GM18519 (cell line): ENCODE measurements at regions not wholly inside any gene's neighbourhood (a gene's known extent, or its start where the extent isn't known, plus 50 kb on each side); places are given as distances from the start of the nearest gene placed in this dataset.
"Not testable (repeated sequence)": the region's sequence is repeated elsewhere in the genome, so short reads cannot be mapped to it uniquely, and the experiment has no call there.

ENCODE experiments used
- ATAC-seq: cut with Tn5 transposase; IDR thresholded peaks from one replicate; pipeline ENCODE4 v1.9.1; 2021; ENCODE audit warnings: mild to moderate bottlenecking, moderate library complexity; ENCODE audit not compliant: unreplicated experiment, low FRiP score

DNA sequence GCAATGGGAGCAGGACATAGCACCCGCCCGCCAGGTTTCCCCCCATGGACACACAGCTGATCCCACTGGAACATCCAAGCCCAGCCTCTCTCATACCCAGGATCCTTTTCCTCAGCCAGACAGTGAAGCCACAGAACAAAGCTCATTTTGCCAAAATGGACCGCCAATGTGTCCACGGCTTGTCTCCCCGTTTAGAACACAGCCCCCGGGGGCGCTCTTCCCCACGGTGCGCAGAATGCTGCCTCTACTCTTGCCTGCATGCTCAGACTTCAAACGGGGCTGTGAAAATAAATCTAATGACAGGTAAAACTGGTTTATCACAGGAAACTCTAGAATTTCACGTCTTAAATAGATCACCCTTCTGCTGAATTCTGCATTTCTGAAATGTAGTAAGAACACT is 548.5 kb upstream of the ID2 start:
- no peak for ATAC-seq

DNA sequence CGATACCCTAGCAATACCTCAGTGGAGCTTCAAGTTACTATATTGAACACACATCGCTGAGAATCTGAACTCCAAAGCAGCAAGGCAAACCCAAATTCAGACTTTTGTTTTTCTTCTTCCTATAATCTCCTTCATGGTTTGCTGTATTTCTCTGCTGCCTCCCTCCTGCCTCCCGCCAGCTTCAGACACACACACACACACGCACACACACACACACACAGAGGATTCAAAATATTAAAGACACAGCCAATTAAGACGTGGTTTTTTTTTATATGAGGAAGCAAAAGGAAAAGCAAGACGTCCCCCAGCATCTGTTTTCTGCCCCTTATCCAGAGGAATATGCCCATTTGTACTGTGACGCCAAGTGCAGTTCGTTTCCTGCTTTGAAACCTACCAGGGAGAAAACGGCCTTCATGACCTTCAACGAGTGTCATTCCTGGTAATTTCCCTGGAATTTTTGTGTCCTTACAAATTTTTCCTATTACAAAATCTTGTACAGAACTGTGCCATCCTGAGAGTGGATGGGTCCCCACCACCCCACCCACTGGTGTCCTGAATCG is 547.9 kb upstream of the ID2 start:
- ATAC-seq: no peak

DNA sequence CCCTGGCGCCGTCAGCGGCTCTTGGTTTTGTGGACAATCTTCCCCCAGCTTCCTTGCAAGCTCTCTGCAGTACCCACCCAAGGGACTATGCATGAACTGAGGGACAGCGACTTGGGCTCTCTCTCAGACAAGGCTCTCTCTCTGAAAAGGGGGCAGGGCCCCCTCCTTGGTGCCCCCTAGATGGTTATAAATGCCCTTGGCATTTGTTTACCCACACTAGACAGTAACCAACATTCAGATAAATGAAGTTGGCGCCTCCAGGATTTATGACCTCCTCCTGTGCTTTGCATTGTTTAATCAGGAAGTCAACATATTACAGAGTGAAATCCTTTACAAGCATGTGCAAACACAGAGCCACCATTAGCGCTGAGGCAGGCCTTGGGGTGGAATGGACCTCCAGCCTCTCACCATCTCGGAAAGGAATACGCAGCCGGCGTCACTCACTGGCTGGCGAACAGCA is 547.4 kb upstream of the ID2 start:
- ATAC-seq: no peak

DNA sequence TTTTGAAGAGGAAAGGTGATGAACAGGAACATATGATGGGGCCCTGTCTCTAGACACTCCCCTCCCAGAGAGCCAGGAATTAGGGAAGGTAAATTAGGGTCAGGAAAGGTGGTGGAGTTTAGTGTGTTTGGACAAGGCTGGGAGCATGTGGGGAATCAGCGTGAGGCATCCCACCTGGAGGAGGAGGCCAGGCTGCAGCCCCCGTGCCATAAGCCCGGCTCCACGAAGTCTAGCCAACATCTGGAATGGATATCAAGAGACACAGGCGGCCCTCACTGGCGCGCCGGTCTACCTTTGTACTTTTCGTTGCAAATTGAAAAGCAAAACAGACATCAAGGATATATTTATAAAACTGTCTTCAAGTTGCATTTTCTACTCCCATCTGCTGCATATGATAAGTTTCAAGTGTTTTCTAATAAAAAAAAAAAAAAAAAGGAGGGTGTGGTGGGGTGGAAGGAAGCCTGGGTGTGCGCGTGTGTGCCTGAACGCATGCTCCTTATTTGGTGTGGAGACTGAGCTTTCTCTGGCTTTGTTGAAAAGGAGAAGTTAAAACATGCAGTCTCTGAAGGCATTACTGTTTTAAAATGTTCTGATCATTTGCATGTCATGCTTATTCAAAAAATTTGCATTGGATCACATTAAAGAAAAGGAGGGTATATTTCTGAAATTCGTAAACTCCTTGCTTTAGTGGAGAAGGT is 546.7 kb upstream of the ID2 start:
- ATAC-seq: no peak

DNA sequence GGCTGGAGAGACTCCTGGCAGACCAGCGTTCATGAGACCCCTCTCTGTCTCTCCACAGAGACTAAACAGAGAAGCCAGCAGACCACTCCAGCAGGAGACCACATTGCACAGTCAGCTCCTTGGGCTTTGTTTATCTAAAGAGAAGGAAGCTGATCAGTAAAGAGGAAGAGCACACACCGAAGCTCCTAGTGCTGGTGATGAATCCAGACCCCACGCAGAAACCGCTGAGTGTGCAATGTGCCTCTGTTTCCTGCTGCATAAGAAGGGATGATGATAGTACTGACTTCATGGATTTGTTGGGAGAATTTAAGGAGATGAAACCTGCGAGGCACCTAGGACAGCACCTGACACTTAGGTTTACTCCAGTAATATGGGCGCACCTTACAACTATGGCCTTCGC is 544.1 kb upstream of the ID2 start:
- ATAC-seq: no peak

DNA sequence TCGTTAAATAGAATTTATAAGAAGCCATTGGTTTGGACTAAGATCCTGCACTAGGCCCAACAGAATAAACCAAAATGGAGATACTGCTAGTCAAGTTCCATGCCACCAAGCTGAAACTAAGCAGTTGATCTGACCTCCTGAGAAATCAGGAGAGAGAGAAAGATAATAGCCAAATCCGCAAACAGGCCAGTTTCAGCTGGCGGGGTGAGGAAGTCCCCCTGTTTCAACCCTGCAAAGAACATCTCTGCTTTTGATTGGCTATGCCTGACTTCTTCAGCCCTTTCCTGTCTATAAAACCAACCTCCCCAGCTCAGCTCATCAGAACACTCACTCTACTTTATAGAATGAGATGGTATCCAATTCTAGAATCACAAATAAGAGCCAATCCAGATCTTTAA is 543.3 kb upstream of the ID2 start:
- no peak for ATAC-seq

DNA sequence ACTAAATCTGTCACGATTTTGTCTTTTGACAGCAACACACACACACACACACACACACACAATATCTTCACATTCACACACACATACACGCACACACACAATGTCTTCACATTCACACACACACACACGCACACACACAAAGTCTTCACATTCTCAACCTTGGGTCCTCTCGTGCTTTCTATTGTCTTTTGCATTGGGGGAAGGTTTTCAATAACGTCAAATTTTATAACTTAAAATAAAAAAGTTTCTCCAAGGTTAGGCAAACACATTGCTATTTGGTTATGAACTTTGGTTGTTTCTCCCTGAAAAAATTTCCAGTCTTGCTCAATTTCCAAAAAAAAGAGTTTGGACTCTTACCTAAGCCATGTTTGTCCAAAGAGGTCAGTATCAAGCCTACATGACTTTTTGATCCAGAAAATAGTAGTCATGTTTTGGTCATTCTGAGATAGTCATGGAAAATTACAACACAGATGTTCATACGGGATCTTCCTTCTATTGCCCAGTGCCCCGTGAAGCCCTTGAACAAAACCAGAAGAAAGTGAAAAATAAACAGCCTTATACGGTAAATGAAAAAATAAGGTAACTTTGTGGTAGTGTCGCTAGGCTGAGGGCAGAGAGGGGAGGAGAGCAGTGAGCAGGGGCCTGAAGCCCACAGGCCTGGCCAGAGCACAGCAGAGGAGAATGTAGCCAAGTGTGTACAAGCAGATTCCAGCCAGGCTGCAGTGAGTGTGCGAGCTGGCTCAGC is 542.8 kb upstream of the ID2 start:
- ATAC-seq: no peak

DNA sequence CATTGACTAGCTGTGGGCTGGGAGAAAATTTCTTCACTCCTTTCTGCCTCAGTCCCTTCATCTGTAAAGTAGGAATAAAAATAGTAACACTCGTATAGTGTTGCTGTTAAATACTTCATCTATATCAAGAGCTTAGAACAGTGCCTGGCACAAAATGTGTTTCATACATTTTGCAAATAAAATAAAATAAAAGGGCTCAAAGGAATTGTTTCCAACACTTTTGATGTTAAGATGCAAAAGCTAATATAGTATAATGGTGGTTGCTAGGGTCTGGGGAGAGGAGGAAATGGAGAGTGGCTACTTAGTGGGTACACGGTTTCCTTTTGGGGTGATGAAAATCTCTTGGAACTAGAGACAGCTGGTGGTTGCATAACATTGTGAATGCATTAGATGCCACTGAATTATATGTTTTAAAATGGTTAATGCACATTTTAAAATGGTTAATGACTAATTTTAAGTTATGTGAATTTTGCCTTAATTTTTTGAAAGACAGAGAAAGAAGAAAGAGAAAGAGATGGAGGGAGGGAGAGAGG is 542.1 kb upstream of the ID2 start:
- ATAC-seq: no peak

DNA sequence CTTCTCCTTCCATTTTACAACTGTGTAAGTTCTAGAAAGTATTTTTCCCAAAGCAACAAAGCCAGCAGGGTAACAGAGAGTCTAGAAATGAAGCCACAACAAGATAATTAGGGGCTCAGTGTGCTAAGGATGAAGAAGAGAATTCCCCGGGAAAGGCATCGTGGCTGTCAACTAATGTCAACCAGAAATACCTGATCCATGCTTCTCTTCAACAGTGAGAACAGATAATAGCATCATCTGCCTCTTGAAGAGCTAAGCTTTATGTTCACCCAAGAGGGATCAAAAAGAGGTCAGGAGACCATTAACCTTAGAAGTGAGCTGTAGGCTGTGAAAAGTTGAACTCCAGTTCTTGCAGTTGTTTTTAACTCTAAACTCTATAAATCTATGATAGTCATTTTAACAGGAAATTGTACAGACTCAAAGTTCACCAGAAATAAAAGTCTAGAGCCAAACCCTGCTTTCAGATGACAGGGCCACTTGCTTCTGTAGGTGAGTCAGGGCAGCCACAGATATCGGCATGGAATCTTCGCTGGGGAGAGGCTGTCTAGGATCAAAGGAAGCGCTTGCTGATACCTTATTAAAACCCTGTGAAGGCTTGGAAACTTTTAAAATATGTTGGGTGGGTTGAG is 540.7 kb upstream of the ID2 start:
- ATAC-seq: no peak

DNA sequence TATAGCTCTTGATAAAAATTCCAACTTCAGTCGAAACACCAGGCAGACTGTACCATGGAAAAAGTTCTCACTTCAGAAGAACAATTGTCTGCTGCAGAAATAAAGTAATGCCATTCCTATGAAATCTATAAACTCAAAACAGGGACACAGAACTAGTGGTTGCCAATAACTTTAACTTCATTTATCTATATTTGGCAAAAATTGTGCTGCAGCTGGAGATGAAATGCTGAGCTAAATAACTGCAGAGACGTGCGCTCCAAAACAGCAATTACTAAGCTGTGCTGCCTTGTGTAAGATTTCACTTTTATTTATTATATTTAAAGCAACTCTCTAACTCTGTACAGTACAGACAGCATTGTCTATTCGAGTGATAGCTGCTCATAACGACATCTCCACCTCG is 540.1 kb upstream of the ID2 start:
- no peak for ATAC-seq

DNA sequence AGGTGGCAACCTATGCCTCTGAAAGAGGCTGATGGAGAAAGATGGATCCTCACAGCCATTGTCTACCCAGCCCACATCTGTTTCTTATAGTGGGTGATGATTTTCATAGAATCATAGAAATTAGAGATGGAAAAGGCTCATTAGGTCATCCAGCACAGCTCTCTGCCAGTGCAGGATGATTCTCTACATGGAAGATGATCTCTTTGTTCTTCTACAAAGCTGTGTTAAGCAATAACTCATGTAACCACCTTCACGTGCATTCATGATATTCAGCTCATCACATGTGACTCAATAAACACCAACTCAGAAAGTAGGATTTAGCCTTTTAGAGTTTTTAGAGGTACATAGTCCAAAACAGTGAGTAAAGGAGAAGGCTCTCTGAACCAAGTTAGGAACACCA is 539.4 kb upstream of the ID2 start:
- ATAC-seq: no peak

DNA sequence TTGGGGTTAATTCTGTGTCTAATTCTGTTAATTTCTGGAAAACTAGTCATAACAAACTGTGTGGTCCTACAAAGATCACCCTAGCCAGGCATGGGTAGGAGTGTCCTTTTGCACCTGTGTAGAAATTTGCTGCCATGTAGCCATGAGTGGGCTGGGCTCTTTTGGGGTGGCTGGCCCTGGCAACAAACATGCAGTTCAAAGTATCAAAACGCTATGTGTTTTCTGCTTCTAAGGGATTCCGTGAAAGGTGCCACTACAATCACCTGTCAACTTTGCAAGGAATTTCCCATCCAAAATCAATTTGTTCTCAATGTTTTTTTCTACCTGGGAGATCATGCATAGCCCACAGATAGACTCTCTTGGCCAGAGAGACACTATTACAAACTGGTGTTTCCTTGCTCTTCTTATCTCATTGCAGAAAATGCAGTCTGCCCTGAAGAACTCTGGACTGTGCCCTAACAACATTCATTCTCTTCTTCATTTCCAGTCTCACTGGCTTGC is 537.7 kb upstream of the ID2 start:
- no peak for ATAC-seq

DNA sequence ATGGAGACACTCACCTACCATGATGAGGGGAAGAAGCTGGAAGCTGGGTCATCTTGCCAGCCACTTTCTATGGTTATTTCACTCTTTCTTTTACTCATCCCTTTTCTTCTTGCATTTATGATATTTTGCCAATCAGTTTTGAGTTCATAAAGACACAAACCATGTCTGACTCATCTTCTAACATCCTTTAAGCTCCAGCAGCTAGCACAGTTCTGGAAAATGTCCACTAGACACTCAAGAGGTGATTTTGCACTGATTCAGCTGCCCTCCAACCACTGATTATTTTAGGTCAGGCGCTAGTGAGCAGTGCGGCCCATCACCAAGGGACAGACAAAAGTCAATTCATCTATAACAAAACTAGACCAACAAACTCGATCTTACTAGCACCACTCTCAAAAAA is 537.1 kb upstream of the ID2 start:
- ATAC-seq: no peak

DNA sequence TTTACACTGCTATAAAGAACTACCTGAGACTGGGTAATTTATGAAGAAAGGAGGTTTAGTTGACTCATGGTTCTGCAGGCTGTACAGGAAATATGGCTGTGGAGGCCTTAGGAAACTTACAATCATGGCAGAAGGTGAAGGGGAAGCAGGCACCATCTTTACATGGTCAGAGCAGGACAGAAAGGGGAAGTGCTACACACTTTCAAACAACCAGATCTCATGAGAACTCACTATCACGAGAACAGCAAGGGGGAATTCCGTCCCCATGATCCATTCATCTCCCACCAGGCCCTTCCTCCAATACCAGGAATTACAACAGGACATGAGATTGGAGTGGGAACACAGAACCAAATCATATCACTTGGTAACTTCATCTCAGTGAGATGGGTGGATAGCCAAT is 536.5 kb upstream of the ID2 start:
- ATAC-seq: not testable (repeated sequence)

DNA sequence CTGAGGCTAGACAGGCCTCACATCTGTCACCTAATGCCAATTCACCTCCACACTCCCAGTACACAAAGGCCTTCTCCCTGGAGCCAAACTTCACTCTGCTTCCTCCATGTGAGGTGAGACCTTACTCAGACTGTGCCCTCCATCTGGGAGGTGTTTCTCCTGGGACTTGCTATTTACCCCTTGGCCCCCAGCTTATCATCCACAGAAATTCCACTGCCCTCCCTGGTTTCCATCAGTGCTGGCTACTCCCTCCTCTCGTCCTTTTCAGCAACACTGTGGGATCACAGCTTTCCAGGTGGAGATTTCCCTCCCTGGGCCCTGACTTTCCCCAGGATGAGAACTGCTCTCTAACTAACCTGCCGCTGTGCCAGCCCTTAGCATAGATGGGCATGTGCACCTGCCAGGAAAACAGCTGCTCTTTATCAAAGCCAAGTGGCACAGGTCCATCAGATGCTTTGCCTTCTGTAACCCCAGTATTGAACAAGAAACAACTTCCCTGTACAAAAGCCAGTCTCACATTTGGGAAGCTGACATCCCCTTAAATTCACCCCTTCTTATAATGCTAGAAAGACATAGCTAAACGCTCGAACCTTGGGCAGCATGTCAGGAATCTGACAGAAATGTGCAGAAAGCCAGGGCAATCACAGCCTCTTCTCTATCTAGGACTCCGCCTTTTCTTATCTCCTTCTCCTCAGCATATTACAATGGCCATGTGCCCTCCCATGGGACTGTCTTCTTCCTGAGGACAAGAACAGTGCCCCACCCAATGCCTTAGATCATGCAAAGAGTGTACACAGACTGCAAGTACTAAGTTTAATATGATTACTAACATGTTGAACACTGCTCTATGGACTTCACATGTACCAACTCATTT is 535.5 kb upstream of the ID2 start:
- ATAC-seq: no peak

DNA sequence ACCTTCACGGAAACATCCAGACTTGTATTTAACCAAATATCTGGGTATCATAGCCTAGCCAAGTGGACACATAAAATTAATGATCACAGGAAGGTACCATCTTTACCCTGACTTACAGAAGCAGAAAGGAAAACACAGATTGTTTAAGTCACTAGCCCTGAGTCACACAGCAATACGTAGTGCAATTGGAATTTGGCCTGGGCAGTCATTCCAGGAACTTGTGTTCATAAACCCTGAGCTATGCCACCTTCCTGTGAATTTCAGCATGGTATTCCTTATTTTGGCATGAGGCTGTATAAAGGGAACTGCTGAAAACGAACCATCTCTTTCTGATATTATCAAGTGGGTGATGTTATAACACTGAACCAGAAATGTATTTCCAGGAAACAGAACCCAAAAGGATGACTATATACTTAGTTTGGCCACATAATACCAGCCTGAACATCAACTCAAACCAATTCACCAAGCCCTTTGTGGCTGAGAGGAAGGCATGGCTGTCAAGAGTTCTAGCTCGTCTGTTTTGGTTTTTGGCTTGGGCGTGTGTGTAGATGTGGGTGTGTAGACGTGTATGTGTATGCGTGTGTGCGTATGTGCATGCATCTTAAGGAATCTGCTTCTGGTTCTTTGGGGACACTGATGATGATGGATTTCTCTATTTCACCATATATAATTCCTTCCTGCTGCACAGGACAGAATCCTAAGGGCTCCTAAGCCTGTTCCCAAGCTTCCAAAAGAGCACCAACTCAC is 533.4 kb upstream of the ID2 start:
- no peak for ATAC-seq

DNA sequence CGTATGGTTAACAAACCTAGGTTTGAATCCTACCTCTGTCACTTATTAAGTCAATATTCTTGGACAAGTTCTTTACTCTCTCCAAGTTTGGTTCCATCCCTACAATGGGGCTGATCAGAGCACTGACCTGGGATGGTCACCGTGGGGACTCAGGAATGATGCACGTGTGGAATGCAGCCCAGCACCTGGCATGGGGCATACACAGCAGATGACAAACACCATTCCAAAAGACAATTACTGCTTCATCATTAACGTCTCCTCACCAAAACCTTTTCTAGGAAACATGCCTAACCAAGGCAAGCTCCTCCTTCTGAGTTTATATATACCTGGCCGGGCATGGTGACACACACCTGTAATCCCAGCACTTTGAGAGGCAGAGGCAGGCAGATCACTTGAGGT is 532.9 kb upstream of the ID2 start:
- no peak for ATAC-seq

DNA sequence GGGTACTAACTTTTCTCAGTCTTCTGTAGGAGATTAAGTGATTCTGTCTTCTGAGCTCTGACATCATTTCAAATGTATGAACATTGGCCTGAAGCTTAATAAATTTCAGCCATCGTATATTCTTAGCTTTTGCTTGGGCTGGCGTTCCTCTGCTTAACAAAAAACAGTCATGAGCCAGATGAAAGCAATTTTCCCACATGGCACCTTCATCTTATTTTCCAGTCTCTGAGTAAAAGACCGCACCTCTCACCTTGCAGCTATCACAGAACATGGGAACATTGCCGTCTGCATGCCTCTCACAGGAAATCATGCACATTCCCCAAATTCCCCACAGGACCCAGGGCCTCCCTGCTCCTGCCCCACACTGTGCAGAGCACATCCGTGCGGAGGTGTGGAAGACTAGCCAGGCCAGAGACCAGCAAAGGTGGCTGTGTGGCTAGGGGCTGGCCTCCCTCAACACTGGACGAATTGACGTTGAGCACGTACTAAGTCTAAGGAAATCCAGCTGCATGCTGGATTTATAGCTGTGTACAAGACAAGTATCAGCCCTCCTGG is 531.8 kb upstream of the ID2 start:
- no peak for ATAC-seq

DNA sequence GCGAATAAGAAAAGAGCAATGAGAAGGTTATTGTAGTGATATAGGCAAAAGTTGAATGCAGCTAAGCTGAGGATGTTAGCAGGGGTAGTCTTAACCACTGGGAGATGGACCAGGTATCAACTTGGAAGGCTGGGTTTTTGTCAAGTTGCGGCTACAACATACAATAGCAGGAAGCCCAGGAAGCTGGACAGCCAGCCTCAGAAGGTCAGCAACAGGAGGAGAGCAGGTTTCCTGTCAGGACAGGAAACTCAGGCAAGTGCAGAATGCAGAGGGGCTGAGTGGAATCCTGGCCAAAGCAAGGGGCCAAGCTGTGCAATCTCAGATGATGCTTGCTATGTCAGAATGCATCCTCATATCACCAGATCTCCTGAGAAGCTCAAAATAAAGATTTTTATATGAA is 530.0 kb upstream of the ID2 start:
- ATAC-seq: no peak
